ENCODE measurements at regions not wholly inside any gene's neighbourhood (a gene's known extent, or its start where the extent isn't known, plus 50 kb on each side); places are given as distances from the start of the nearest gene placed in this dataset.

DNA sequence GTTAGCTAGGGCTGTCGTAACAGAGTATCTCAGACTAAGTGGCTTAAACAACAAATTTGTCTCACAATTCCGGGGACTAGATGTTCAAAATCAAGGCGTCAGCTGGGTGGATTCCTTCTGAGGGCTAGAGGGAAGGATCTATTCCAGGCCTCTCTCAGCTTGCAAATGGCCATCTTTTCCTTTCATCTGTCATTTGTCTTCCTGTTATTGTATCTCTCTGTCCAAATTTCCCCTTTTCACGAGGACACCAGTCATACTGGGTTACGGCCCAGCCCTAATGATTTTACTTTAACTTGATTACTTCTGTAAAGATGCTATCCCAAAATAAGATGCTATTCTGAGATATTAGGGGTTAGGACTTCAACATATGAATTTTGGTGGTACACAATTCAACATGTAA lies 119.0 kb upstream of the CPSF6 start:
- in situ Hi-C loops (cut with MboI; ENCODE audit: low sequenced_read_pairs) = no loop called here

DNA sequence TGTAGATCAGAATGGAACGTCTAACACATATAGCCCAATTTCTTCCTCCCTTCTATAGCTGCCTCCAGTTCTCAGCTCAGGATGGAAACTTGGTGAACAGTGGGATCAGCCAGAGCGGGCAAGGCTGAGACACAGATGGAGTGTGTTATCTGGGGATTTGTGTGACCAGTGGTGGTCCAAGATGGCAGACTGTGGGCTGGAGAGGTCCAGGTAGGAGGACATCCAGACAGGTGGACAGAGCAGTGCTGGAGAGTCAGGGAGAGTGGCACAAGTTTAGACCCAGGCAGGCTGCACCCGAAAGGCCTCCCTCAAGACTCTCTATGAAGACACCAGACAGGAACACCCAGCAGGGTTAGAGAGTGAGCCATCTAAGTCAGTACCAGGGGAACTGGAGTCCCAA lies 116.1 kb upstream of the CPSF6 start:
- in situ Hi-C loops (cut with MboI; ENCODE audit: low sequenced_read_pairs) = no loop called here

DNA sequence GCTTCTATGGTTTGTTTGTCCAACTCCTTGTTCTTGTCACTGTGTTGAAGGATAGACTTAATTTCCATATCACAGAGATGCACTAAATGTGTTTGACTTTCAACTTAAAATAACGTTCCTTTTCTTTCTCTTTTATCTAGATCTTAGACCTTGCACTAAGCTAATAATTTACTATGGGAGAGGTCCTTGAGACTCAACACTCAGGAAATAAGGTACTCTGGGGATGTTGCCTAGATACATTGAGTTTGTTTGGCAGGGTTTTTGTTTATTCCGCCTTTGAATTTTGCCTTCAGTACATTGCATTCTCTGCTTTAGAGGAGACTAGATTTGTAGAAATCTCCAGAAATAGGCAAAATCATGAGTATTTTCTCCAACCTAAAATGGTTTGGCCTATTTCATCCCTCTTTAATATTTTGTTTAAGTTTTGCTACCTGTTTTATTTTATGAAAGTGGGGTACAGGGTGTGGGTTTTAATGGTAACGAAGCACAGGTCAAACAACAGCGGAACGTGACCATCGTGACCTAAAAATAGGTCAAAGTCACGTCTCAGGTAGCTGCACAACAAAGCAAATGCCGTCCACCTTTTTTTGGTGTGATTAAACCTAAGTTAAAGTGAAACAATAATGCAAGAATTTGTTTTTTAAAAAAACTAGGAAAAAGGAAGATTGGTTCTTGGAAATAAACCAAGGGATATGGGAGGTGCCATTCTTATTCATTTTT lies 115.3 kb upstream of the CPSF6 start:
- in situ Hi-C loops (cut with MboI; ENCODE audit: low sequenced_read_pairs) = no loop called here

GRCh38 chr12:69129017-69129416 lies 110.4 kb upstream of the CPSF6 start:
- in situ Hi-C loops (cut with MboI; ENCODE audit: low sequenced_read_pairs) = no loop called here

DNA sequence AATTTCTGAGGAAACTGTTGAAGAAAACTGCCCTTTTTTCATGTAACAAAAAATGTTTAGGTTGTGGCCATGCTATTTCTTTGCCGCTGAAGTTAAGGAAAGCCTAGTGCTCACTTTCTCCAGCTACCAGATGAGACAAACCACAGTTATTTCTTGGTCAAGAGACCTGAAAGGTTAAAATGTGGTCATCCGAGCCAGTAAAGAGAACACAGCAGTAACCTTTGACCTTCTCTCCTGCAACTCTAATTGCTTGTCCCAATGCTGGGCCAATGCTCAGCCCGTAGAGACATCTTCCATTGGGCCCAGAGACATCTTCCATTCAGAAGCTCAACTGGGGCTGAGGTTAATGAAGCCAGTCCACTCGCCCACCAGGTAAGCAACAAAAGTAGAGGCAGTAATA lies 109.8 kb upstream of the CPSF6 start:
- in situ Hi-C loops (cut with MboI; ENCODE audit: low sequenced_read_pairs) = no loop called here

DNA sequence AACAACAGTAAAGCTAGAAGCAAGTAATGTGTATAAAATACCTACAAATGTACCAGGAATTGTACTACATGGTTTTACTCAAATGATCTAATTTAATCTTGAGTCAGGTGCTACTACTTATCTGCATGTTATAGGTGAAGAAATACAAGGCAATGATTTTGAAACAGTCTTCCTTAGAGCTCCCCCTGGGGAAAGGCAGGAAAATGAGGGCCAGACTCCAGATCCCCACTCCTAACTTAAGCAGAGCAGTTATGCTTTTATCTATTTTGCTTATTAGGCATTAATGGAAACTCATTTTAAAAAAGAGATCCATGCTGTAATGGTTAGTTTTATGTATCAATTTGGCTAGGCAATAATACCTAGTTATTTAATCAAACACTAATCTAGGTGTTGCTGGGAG lies 109.3 kb upstream of the CPSF6 start:
- in situ Hi-C loops (cut with MboI; ENCODE audit: low sequenced_read_pairs) = no loop called here

DNA sequence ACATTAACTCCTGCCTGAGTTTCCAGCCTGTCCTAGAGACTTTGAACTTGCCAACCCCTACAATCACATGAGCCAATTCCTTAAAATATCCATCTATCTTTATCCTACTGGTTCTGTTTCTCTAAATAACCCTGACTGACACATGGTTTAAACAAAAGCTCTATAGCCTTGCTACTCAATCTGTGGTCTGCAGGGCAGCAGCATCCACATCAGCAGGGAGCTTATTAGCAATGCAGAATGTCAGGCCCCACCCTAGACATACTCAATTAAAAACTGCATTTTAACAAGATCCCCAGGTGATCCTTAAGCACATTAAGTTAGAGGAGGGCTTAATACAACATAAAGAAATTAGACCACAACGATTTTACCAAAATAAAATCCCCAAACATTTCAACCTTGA lies 108.3 kb upstream of the CPSF6 start:
- in situ Hi-C loops (cut with MboI; ENCODE audit: low sequenced_read_pairs) = no loop called here

DNA sequence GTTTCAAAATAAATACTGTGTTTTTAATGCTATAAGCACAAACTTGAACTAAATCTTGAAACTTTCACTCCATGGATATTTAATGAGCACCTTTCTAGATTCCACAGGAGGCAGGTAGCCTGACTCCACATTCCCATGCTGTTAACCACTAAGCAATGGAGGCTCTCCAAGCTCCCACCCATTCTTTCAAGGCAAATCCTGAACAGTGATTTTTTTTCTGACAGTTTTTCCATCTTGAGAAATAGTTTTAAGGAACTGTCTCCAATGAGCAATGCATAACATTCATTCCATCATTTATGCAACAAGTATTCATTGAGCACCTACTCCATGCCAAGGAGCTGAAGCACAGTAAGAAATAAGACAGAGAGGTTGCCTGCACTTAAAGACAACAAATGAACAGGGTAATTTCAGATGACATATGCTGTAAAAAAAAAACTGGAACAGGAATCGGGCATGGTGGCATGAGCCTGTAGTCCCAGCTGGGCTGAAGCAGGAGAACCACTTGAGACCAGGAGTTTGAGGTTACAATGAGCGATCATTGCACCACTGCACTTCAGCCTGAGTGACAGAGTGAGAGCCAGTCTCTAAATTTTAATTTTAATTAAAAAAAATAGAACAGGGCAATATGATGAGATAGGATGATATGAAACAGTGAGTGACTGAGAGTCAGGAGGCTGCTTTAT lies 102.3 kb upstream of the CPSF6 start:
- in situ Hi-C loops (cut with MboI; ENCODE audit: low sequenced_read_pairs) = no loop called here

DNA sequence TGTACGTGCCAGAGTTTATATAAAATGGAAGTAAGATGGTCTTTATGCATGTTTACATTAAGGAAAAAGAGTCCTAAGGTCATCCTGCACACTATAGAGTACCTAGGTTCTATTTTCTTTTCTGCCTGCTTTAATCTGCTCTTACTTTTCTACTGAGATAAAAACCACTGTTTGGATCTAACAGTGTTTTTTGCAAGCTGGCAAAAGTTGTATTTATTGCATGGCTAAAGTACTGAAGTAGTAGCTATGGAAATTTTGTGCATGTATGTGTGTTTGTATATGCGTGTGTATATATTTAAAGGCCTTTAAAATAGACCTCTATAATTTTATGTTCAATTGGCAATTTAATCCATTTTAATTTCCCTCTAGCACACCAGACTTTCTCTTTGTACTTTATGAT lies 98.3 kb upstream of the CPSF6 start:
- in situ Hi-C loops (cut with MboI; ENCODE audit: low sequenced_read_pairs) = no loop called here

DNA sequence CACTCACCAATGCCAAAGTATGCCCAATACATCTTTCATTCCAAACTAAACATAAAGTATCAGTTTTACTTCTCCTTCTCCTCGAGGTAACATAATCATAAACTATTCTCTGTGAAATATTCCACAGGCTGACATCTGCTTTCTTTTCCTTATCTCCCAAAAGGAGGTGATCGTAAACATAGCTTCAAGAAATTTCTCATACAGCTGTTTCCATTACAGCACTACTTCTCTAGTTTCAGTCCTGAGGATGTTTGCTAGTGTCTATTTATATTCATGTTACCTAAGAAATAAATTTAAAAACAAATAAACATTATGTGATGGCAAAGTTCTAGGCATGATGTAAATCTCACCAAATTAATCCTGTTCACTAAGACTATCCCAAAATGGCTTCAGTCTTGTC lies 90.1 kb upstream of the CPSF6 start:
- in situ Hi-C loops (cut with MboI; ENCODE audit: low sequenced_read_pairs) = no loop called here

- in situ Hi-C loops (cut with MboI; ENCODE audit: low sequenced_read_pairs) = loop anchor here (10.0 kb wide), 1 partner anchor 105 kb away; no protein-coding TSS in a partner anchor
These were observed 89.1 kb upstream of the CPSF6 start for GRCh38 chr12:69150083-69150795.

DNA sequence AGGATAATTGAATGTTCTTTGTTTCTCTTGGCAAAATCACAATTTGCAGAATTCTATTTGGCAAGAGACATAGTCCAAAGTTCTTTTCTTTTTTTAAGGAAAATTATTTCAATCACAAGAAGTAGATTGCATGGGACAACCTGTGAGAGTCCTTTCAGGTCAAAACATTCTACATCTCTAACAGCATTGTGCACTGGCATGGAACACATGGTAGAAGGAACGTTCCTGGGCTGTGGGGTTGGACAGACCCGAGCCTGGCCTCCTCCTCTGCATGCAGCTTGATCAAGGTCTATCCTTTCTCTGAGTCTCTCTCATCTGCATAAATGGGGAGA lies 88.6 kb upstream of the CPSF6 start:
- in situ Hi-C loops (cut with MboI; ENCODE audit: low sequenced_read_pairs) = loop anchor here (10.0 kb wide), 1 partner anchor 104 kb away; no protein-coding TSS in a partner anchor

GRCh38 chr12:69151254-69151764 lies 88.1 kb upstream of the CPSF6 start:
- in situ Hi-C loops (cut with MboI; ENCODE audit: low sequenced_read_pairs) = loop anchor here (10.0 kb wide), 1 partner anchor 103 kb away; no protein-coding TSS in a partner anchor

DNA sequence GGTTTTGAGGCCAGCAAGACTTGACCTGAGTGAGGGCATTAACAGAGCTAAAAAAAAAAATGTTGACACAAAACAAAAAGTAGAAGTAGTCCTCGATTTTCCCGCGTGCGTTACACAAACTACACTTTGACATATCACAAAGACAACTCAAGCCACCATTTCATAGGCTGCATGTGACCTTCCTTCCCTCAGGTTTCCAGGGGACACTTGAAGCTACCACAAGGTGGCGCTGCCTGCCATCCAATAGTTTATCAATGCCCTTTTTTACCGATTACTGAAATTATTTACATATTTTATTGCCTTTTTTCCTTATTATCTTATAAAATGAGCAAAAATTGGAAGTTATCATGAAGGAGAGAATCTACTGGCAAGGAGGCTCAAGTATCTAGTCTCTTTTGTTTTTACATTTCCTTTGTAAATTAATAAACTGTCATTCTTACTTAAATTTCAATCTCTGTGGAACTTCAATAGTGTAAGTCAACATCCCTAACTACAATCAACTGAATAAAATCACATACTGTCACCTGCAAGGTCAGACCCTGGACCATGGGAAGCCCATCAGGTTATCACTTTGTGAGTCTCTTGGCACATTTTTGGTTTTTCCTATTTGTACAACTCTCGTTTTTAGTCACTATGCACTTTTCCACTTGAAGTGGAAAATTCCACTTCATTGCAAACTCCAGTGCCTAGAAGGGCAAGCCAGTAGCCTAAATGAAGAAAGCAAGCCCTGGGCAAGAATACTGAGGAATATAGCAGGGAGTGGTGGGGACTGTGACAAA lies 84.6 kb upstream of the CPSF6 start:
- in situ Hi-C loops (cut with MboI; ENCODE audit: low sequenced_read_pairs) = loop anchor here (10.0 kb wide), 1 partner anchor 100 kb away; no protein-coding TSS in a partner anchor

DNA sequence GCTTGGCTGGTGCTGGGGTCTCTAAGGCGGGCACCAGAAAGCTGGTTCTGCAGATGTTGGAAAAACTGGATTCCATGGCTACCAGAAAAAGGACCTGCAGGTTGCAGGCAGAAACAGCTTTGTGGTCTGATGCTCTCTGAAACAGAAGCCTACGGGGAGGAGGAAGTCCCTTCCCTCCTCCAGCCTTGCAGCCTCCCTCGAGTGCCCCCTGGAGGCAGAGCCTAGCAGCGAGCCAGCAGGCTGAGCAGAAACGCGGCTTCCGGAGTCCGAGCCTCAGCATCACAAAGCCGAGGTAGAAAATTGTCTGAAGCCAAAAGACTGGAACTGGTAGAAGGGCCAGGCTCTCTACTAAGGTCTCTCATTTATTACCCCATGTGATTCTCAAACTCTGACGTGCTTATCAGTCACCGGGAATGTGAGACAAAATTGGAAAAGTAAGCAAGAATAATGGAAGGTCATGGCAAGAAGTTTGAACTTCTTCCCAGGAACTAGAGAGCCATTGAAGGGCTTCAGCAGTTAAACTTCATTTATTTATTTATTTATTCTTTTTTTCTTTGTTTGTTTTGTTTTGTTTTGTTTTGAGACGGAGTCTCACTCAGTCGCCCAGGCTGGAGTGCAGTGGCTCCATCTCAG lies 82.2 kb upstream of the CPSF6 start:
- in situ Hi-C loops (cut with MboI; ENCODE audit: low sequenced_read_pairs) = loop anchor here (10.0 kb wide), 1 partner anchor 98 kb away; no protein-coding TSS in a partner anchor

GRCh38 chr12:69161829-69162228 lies 77.5 kb upstream of the CPSF6 start:
- in situ Hi-C loops (cut with MboI; ENCODE audit: low sequenced_read_pairs) = no loop called here

- in situ Hi-C loops (cut with MboI; ENCODE audit: low sequenced_read_pairs) = no loop called here
These were observed 75.5 kb upstream of the CPSF6 start for GRCh38 chr12:69163681-69164362.

- in situ Hi-C loops (cut with MboI; ENCODE audit: low sequenced_read_pairs) = no loop called here
These were observed 71.7 kb upstream of the CPSF6 start for GRCh38 chr12:69167648-69168165.

GRCh38 chr12:69168363-69168762 lies 71.0 kb upstream of the CPSF6 start:
- in situ Hi-C loops (cut with MboI; ENCODE audit: low sequenced_read_pairs) = no loop called here

DNA sequence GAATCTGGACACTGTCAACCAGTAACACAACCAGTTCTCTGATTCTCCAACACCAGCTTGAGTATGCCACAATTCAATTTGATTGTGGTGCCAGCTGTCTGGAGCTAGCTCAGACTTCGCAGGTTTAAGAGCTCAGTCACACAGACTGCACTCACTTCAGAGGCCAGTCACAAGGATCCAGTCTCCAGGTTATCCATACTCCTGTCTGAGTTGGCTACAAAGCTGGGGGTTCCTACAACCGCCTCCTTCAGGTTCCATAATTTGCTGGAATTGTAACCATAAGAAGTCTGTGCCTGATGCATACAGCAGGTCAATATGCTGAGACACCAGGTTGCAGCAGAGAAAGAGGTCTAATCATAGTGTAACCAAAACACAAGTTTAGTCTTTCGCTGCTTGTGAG lies 70.5 kb upstream of the CPSF6 start:
- in situ Hi-C loops (cut with MboI; ENCODE audit: low sequenced_read_pairs) = no loop called here
